GM12878 (cell line): ENCODE measurements at regions not wholly inside any gene's neighbourhood (a gene's known extent, or its start where the extent isn't known, plus 50 kb on each side); places are given as distances from the start of the nearest gene placed in this dataset.

Source experiments
- ATAC-seq: fragments of 200-7000 bp; cut with Tn5 transposase; 3 replicates; pipeline ENCODE4 v1.9.1; 2020; ENCODE audit warnings: mild to moderate bottlenecking, moderate library complexity
- BruUV-seq: library from RNA; stranded (reverse); fragments of 400-500 nt; replicated peaks from 2 replicates; lab custom pipeline; 2021; lab: Mats Ljungman, UMichigan
- CTCF ChIA-PET: fragments of 300-600 bp; sonication (Branson Sonifier 250); formaldehyde crosslinking; extraction: SDS; loops from one replicate; lab custom pipeline; 2021; ENCODE audit warnings: inconsistent platforms; lab: Yijun Ruan, JAX
- POLR2A ChIA-PET: fragments of 350-600 bp; formaldehyde crosslinking; extraction: SDS; loops from one replicate; lab custom pipeline; 2021; ENCODE audit warnings: inconsistent platforms; lab: Charles Lee
- RAD21 ChIA-PET: fragments of 300-600 bp; sonication (Branson Sonifier 250); formaldehyde crosslinking; loops from one replicate; lab custom pipeline; 2023; ENCODE audit warnings: antibody characterized with exemption; ENCODE audit not compliant: unreplicated experiment; lab: Charles Lee
- SMC1A ChIA-PET: fragments of 300-600 bp; sonication (Branson Sonifier 250); formaldehyde crosslinking; loops from one replicate; lab custom pipeline; 2023; ENCODE audit not compliant: unreplicated experiment, uncharacterized antibody; lab: Charles Lee
- DNase-seq: peaks from one replicate; pipeline ENCODE4 v3.0.0-alpha.2; 2011; ENCODE audit warnings: low read depth, low spot score
- FAIRE-seq: peaks from 3 replicates; lab custom pipeline; 2011; peaks lifted over from hg19 to GRCh38; lab: Jason Lieb, UNC
- H2AFZ ChIP-seq: 2 replicates; pipeline ENCODE4 v1.6.0; 2011; ENCODE audit warnings: low read depth, low read length, control low read depth; ENCODE audit not compliant: control insufficient read depth
- H3K27ac ChIP-seq: 2 replicates; pipeline ENCODE4 v1.5.1; 2011; ENCODE audit warnings: control low read depth; ENCODE audit not compliant: control insufficient read depth, insufficient read depth
- H3K27me3 ChIP-seq, 2 experiments: replicated peaks in 1 of 2; 2 replicates each; pipeline versions ENCODE4 v1.6.0 to v1.6.1; 2011; ENCODE audit warnings: low read length in 1 of 2; ENCODE audit not compliant: control insufficient read depth in 2 of 2, insufficient read depth in 2 of 2
- H3K36me3 ChIP-seq, 2 experiments: 2 replicates each; pipeline ENCODE4 v1.5.1; 2011; ENCODE audit warnings: low read length in 1 of 2; ENCODE audit not compliant: control insufficient read depth in 2 of 2, insufficient read depth in 2 of 2
- H3K4me1 ChIP-seq: 2 replicates; pipeline ENCODE4 v1.6.1; 2011; ENCODE audit warnings: mild to moderate bottlenecking, low read length, moderate library complexity, mixed read lengths; ENCODE audit not compliant: control insufficient read depth, insufficient read depth
- H3K4me2 ChIP-seq: 2 replicates; pipeline ENCODE4 v1.6.0; 2011; ENCODE audit warnings: control low read depth; ENCODE audit not compliant: control insufficient read depth, insufficient read depth
- H3K4me3 ChIP-seq: fragments of 200-600 bp; sonication (generic); 2 replicates; pipeline ENCODE4 v1.5.1; 2016
- H3K79me2 ChIP-seq: 2 replicates; pipeline ENCODE4 v1.6.0; 2011; ENCODE audit warnings: low read length; ENCODE audit not compliant: control insufficient read depth, insufficient read depth
- H3K9ac ChIP-seq: 2 replicates; pipeline ENCODE4 v1.8.0; 2011; ENCODE audit warnings: low read length, control low read depth, mixed read lengths; ENCODE audit not compliant: control insufficient read depth, insufficient read depth
- H3K9me3 ChIP-seq: replicated peaks from 3 replicates; pipeline ENCODE4 v1.5.1; 2011; ENCODE audit warnings: mild to moderate bottlenecking, low read length; ENCODE audit not compliant: control insufficient read depth, insufficient read depth
- H4K20me1 ChIP-seq: 2 replicates; pipeline ENCODE4 v1.6.0; 2011; ENCODE audit not compliant: control insufficient read depth, insufficient read depth
- E2F8 ChIP-seq: fragments of 450-650 bp; IDR thresholded peaks from 2 replicates; pipeline ENCODE4 v1.6.1; 2018; ENCODE audit warnings: mild to moderate bottlenecking, low read depth, moderate library complexity; ENCODE audit not compliant: partially characterized antibody
- E4F1 ChIP-seq: fragments of 450-650 bp; IDR thresholded peaks from 2 replicates; pipeline ENCODE4 v1.6.1; 2018; ENCODE audit warnings: borderline replicate concordance, mild to moderate bottlenecking; ENCODE audit not compliant: partially characterized antibody
- IKZF2 ChIP-seq, 2 experiments: fragments of 450-650 bp; IDR thresholded peaks; 2 replicates each; pipeline ENCODE4 v1.6.1; 2017; ENCODE audit warnings: mild to moderate bottlenecking in 2 of 2, moderate library complexity in 2 of 2
- IRF5 ChIP-seq: fragments of 450-650 bp; IDR thresholded peaks from 2 replicates; pipeline ENCODE4 v1.6.1; 2017; ENCODE audit warnings: borderline replicate concordance
- KLF5 ChIP-seq: fragments of 450-650 bp; IDR thresholded peaks from 2 replicates; pipeline ENCODE4 v1.6.1; 2014; ENCODE audit warnings: mild to moderate bottlenecking; ENCODE audit not compliant: partially characterized antibody
- MYC ChIP-seq: IDR thresholded peaks from 2 replicates; pipeline ENCODE4 v1.6.1; 2011; ENCODE audit warnings: mild to moderate bottlenecking, low read length, moderate library complexity, inconsistent platforms; ENCODE audit not compliant: insufficient read depth, insufficient replicate concordance, insufficient read length, severe bottlenecking
- RFX5 ChIP-seq: IDR thresholded peaks from 2 replicates; pipeline ENCODE4 v1.6.1; 2011; ENCODE audit warnings: low read depth, low read length, improper control_type of control experiment
- SREBF2 ChIP-seq: IDR thresholded peaks from 2 replicates; pipeline ENCODE4 v1.6.1; 2012; ENCODE audit warnings: mild to moderate bottlenecking, low read length
- ZBED1 ChIP-seq: IDR thresholded peaks from 2 replicates; pipeline ENCODE4 v1.6.1; 2016; ENCODE audit warnings: borderline replicate concordance
- ZNF24 ChIP-seq: fragments of 450-650 bp; IDR thresholded peaks from 2 replicates; pipeline ENCODE4 v1.6.1; 2017; ENCODE audit warnings: antibody characterized with exemption, mild to moderate bottlenecking
- ZNF687 ChIP-seq: fragments of 450-650 bp; IDR thresholded peaks from 2 replicates; pipeline ENCODE4 v1.6.1; 2017; ENCODE audit warnings: mild to moderate bottlenecking, moderate library complexity
- WGBS: methylation state at CpG from one replicate; pipeline ENCODE4 v1.1.6; 2016; ENCODE audit warnings: low lambda C conversion rate; ENCODE audit not compliant: insufficient replicate concordance, insufficient coverage; ENCODE audit errors: missing lambda C conversion rate; 5-methylcytosine and 5-hydroxymethylcytosine counted together
- in situ Hi-C: fragments of 300-500 bp; cut with MboI; formaldehyde crosslinking; loops from 9 replicates; pipeline ENCODE4 v1.14.3; 2018; ENCODE audit warnings: mixed read lengths
- intact Hi-C: fragments of 100-400 bp; cut with micrococcal nuclease; formaldehyde crosslinking; loops from one replicate; pipeline ENCODE4 v1.14.2; 2022; ENCODE audit not compliant: unreplicated experiment

GRCh38 chr18:5601188-5601624 lies 57.4 kb upstream of the EPB41L3 start:
- ChIA-PET POLR2A (no interaction called here), RAD21 (no interaction called here), SMC1A (no interaction called here), CTCF (no interaction called here)
- H3K4me3 ChIP-seq, result no peak overlapping the region
- H3K27me3 ChIP-seq, result no peaks in the 10 kb centered on the region; a peak in 1 of 4 replicates
- H4K20me1 ChIP-seq, result no peaks in the 10 kb centered on the region
- H3K9ac ChIP-seq, result no peak overlapping the region
- no peak for TF ChIP-seq MYC
- no peak for TF ChIP-seq IRF5
- no peak for TF ChIP-seq KLF5
- no peak for TF ChIP-seq ZNF687
- no peak for TF ChIP-seq E2F8
- no peak for TF ChIP-seq IKZF2 (IDR thresholded peaks at IDR 0.05)
- TF ChIP-seq RFX5, result no peak
- TF ChIP-seq E4F1, result no peak
- TF ChIP-seq ZBED1, result no peak
- TF ChIP-seq ZNF24, result no peak
- no peak for TF ChIP-seq SREBF2
- no TSS peak for BruUV-seq
- H3K4me2 ChIP-seq, result no peak overlapping the region
- H3K9me3 ChIP-seq, result no peaks in the 10 kb centered on the region
- no peak overlapping the region for H2AFZ ChIP-seq
- H3K79me2 ChIP-seq, result no peaks in the 10 kb centered on the region
- intact Hi-C loops (loop anchor here (10.0 kb wide), 1 partner anchor 244 kb away; no protein-coding TSS in a partner anchor), in situ Hi-C loops (no loop called here)
- ATAC-seq (no peak), FAIRE-seq (no peak), DNase-seq (no peak)
- no peaks in the 10 kb centered on the region for H3K36me3 ChIP-seq
- no peak overlapping the region for H3K27ac ChIP-seq
- WGBS, result 15% methylated on average over 2 of the region's 2 CpGs
- H3K4me1 ChIP-seq, result no peaks in the 10 kb centered on the region
